Natural killer cell (primary cell): ENCODE measurements at regions not wholly inside any gene's neighbourhood (a gene's known extent, or its start where the extent isn't known, plus 50 kb on each side); places are given as distances from the start of the nearest gene placed in this dataset.

Source experiments
- ATAC-seq, 3 donors: fragments of 150-1000 bp in 2 of 3; fragments of 200-7000 bp in 1 of 3; cut with Tn5 transposase; 1 replicate in 1 of 3; 2 replicates in 2 of 3; pipeline ENCODE4 v1.10.0; 2021; ENCODE audit warnings: mild to moderate bottlenecking in 2 of 3, moderate library complexity in 2 of 3
- DNase-seq, 2 donors: peaks; one replicate each; pipeline versions ENCODE4 v3.0.0 to v3.0.0-alpha.2; 2013 to 2021; ENCODE audit warnings: mixed read lengths in 1 of 2
- H3K27ac ChIP-seq: one replicate; pipeline ENCODE4 v1.5.1; 2013; ENCODE audit warnings: mild to moderate bottlenecking, low read length
- H3K27me3 ChIP-seq: one replicate; pipeline ENCODE4 v1.6.1; 2013; ENCODE audit warnings: low read length; ENCODE audit not compliant: control insufficient read depth, insufficient read depth
- H3K36me3 ChIP-seq: one replicate; pipeline ENCODE4 v1.6.1; 2013; ENCODE audit warnings: low read length; ENCODE audit not compliant: control insufficient read depth, insufficient read depth
- H3K4me1 ChIP-seq: one replicate; pipeline ENCODE4 v1.6.1; 2013; ENCODE audit warnings: low read length; ENCODE audit not compliant: control insufficient read depth, insufficient read depth
- H3K4me3 ChIP-seq: one replicate; pipeline ENCODE4 v1.5.1; 2013; ENCODE audit warnings: low read length
- H3K9me3 ChIP-seq: one replicate; pipeline ENCODE4 v1.6.1; 2013; ENCODE audit warnings: low read length; ENCODE audit not compliant: control insufficient read depth, insufficient read depth
- H3K27ac Mint-ChIP-seq, 2 donors: one replicate each; pipeline ENCODE4 v1.8.0; 2022; ENCODE audit warnings: mild to moderate bottlenecking in 2 of 2, mixed read lengths in 2 of 2, moderate library complexity in 1 of 2
- H3K27me3 Mint-ChIP-seq, 2 donors: one replicate each; pipeline ENCODE4 v1.8.0; 2022; ENCODE audit warnings: low read depth in 2 of 2, mixed read lengths in 2 of 2
- H3K36me3 Mint-ChIP-seq: one replicate; pipeline ENCODE4 v1.8.0; 2022; ENCODE audit warnings: mixed read lengths
- H3K4me1 Mint-ChIP-seq, 2 donors: one replicate each; pipeline ENCODE4 v1.8.0; 2022; ENCODE audit warnings: mixed read lengths in 2 of 2
- H3K4me3 Mint-ChIP-seq: one replicate; pipeline ENCODE4 v1.8.0; 2022; ENCODE audit warnings: mild to moderate bottlenecking, moderate library complexity, mixed read lengths
- H3K9me3 Mint-ChIP-seq, 2 donors: one replicate each; pipeline ENCODE4 v1.8.0; 2022; ENCODE audit warnings: mixed read lengths in 2 of 2
- CTCF ChIP-seq: fragments of 200-600 bp; IDR thresholded peaks from one replicate; pipeline ENCODE4 v1.8.0; 2022; ENCODE audit warnings: antibody characterized with exemption
- WGBS: methylation state at CpG from one replicate; pipeline ENCODE4 v1.1.7; 2013; ENCODE audit warnings: missing lambda C conversion rate; ENCODE audit not compliant: insufficient coverage; 5-methylcytosine and 5-hydroxymethylcytosine counted together
- intact Hi-C: fragments of 100-400 bp; cut with micrococcal nuclease; formaldehyde crosslinking; loops from one replicate; pipeline ENCODE4 v1.14.2; 2022

GRCh38 chr6:153602401-153602800 lies 436.6 kb upstream of the OPRM1 start:
- intact Hi-C loops, result no loop called here
- Mint-ChIP-seq H3K36me3 (no peaks in the 10 kb centered on the region), H3K27ac (no peak overlapping the region), H3K4me1 (no peaks in the 10 kb centered on the region), H3K27me3 (no peaks in the 10 kb centered on the region), H3K9me3 (peaks cover 6 to 11% of the 10 kb centered on the region in 2 donors), H3K4me3 (no peak overlapping the region)
- ATAC-seq (no peak), DNase-seq (no peak)
- H3K4me1 ChIP-seq, result no peaks in the 10 kb centered on the region
- TF ChIP-seq CTCF, result no peak
- H3K36me3 ChIP-seq, result no peaks in the 10 kb centered on the region
- H3K9me3 ChIP-seq, result peaks cover 2% of the 10 kb centered on the region
- H3K27me3 ChIP-seq, result no peaks in the 10 kb centered on the region
- no peak overlapping the region for H3K27ac ChIP-seq
- H3K4me3 ChIP-seq, result no peak overlapping the region
- 50% methylated on average over 1 of the region's 2 CpGs for WGBS

DNA sequence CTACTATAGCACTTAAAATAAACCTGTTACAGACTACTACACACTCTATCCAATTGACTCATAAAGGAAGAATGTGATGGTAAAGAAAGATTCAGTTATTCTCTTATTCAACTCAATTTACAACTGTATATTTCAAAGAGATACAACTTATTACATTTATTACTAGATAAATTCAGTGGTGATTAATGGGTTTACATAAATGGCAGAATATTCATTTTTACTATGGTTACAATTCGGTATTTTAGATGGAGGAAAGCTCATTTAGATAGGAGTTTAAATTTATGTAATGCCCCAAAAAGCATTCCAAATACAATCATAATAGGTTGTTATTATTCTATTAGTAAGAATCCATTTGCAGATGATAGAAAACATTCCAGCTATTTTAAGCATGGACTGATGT lies 439.1 kb upstream of the OPRM1 start:
- no peaks in the 10 kb centered on the region for H3K27me3 Mint-ChIP-seq
- H3K9me3 ChIP-seq, result peaks cover 2% of the 10 kb centered on the region
- intact Hi-C loops, result no loop called here
- no peaks in the 10 kb centered on the region for H3K36me3 Mint-ChIP-seq
- no peak for TF ChIP-seq CTCF
- H3K4me3 Mint-ChIP-seq, result no peak overlapping the region
- H3K36me3 ChIP-seq, result no peaks in the 10 kb centered on the region
- H3K27ac Mint-ChIP-seq, result no peak overlapping the region
- no peak for DNase-seq
- no peaks in the 10 kb centered on the region for H3K4me1 Mint-ChIP-seq
- no peaks in the 10 kb centered on the region for H3K4me1 ChIP-seq
- no peaks in the 10 kb centered on the region for H3K27me3 ChIP-seq
- ATAC-seq, result no peak
- H3K27ac ChIP-seq, result no peak overlapping the region
- WGBS, result no CpG with 5 or more reads among the region's 1 CpG
- H3K4me3 ChIP-seq, result no peak overlapping the region
- H3K9me3 Mint-ChIP-seq, result peaks cover 3 to 10% of the 10 kb centered on the region in 2 donors

GRCh38 chr6:153595903-153596302 lies 443.1 kb upstream of the OPRM1 start:
- no peak overlapping the region for H3K4me3 Mint-ChIP-seq
- Histone ChIP-seq H3K27me3 (no peaks in the 10 kb centered on the region), H3K9me3 (no peaks in the 10 kb centered on the region), H3K4me1 (no peaks in the 10 kb centered on the region), H3K27ac (no peak overlapping the region), H3K36me3 (no peaks in the 10 kb centered on the region), H3K4me3 (no peak overlapping the region)
- intact Hi-C loops, result no loop called here
- DNase-seq, result no peak
- H3K36me3 Mint-ChIP-seq, result no peaks in the 10 kb centered on the region
- WGBS, result no CpG with 5 or more reads among the region's 2 CpGs
- no peaks in the 10 kb centered on the region for H3K27me3 Mint-ChIP-seq
- no peak overlapping the region for H3K27ac Mint-ChIP-seq
- no peak for TF ChIP-seq CTCF
- no peak for ATAC-seq
- no peaks in the 10 kb centered on the region for H3K4me1 Mint-ChIP-seq
- H3K9me3 Mint-ChIP-seq, result peaks cover 9 to 22% of the 10 kb centered on the region in 2 donors

DNA sequence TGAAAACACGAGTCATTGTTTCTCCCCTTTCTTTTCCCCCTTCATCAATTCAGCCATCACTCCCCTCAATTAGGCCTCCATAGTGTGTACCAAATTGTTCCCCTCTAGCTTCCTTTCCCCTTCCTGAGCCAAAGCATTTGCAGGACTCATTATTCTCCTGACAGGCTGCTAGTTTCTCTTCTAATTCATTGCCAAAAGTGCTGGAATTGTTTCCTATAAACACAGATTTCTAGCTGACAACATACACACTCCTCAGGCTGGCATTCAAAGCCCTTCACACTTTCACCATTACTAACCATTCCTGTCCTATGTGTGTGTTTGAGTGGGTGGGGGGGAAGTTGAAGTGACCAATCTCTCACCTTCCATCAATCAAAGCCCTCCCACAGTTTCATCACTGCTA lies 444.2 kb upstream of the OPRM1 start:
- ATAC-seq (no peak), DNase-seq (no peak)
- Mint-ChIP-seq H3K36me3 (no peaks in the 10 kb centered on the region), H3K4me3 (no peak overlapping the region), H3K4me1 (no peaks in the 10 kb centered on the region), H3K27me3 (no peaks in the 10 kb centered on the region), H3K9me3 (peaks cover 9 to 23% of the 10 kb centered on the region in 2 donors), H3K27ac (no peak overlapping the region)
- WGBS, result 86% methylated on average over 1 of the region's 1 CpG
- Histone ChIP-seq H3K27ac (no peak overlapping the region), H3K27me3 (no peaks in the 10 kb centered on the region), H3K4me3 (no peak overlapping the region), H3K4me1 (no peaks in the 10 kb centered on the region), H3K9me3 (no peaks in the 10 kb centered on the region), H3K36me3 (no peaks in the 10 kb centered on the region)
- TF ChIP-seq CTCF, result no peak
- intact Hi-C loops, result no loop called here
